B cell (primary cell): ENCODE measurements at regions not wholly inside any gene's neighbourhood (a gene's known extent, or its start where the extent isn't known, plus 50 kb on each side); places are given as distances from the start of the nearest gene placed in this dataset.

Source experiments
- ATAC-seq: fragments of 200-7000 bp; cut with Tn5 transposase; one replicate; pipeline ENCODE4 v1.10.0; 2021; ENCODE audit warnings: low read depth, mild to moderate bottlenecking, moderate number of reproducible peaks, moderate library complexity
- CTCF ChIA-PET: fragments of 350-600 bp; sonication (Branson Sonifier 250); formaldehyde crosslinking; loops from one replicate; lab custom pipeline; 2021; ENCODE audit warnings: antibody characterized with exemption, inconsistent platforms; lab: Charles Lee
- POLR2A ChIA-PET: fragments of 350-600 bp; sonication (Branson Sonifier 250); formaldehyde crosslinking; loops from one replicate; lab custom pipeline; 2021; ENCODE audit warnings: antibody characterized with exemption; lab: Charles Lee
- DNase-seq: peaks from one replicate; pipeline ENCODE4 v3.0.0; 2013
- H2AFZ ChIP-seq: 2 replicates; pipeline ENCODE4 v1.6.1; 2012; ENCODE audit warnings: mild to moderate bottlenecking, low read depth, low read length; ENCODE audit not compliant: insufficient read depth, poor library complexity, severe bottlenecking
- H3K27ac ChIP-seq, 2 donors: 1 replicate in 1 of 2; 2 replicates in 1 of 2; pipeline ENCODE4 v1.5.1; 2012 to 2013; ENCODE audit warnings: low read length in 2 of 2, mild to moderate bottlenecking in 2 of 2, moderate library complexity in 1 of 2
- H3K27me3 ChIP-seq, 4 experiments: fragments of 200-600 bp in 1 of 4; sonication (generic) in 1 of 4; replicated peaks in 1 of 4; 1 replicate in 2 of 4; 2 replicates in 2 of 4; pipeline versions ENCODE4 v1.6.1 to v1.7.0; 2013 to 2016; ENCODE audit warnings: low read length in 3 of 4, mild to moderate bottlenecking in 2 of 4, mixed read lengths in 1 of 4, moderate library complexity in 1 of 4; ENCODE audit not compliant: insufficient read depth in 4 of 4, control insufficient read depth in 3 of 4; ENCODE audit errors: control extremely low read depth in 1 of 4
- H3K36me3 ChIP-seq, 2 experiments: replicated peaks in 1 of 2; 1 replicate in 1 of 2; 2 replicates in 1 of 2; pipeline versions ENCODE4 v1.6.1 to v1.7.1; 2013; ENCODE audit warnings: low read length in 1 of 2; ENCODE audit not compliant: insufficient read depth in 2 of 2, control insufficient read depth in 1 of 2; ENCODE audit errors: control extremely low read depth in 1 of 2, extremely low read depth in 1 of 2
- H3K4me1 ChIP-seq, 2 donors: fragments of 200-600 bp in 1 of 2; sonication (generic) in 1 of 2; 1 replicate in 1 of 2; 2 replicates in 1 of 2; pipeline versions ENCODE4 v1.5.1 to v1.6.1; 2013 to 2017; ENCODE audit warnings: low read length in 2 of 2; ENCODE audit not compliant: control insufficient read depth in 2 of 2, insufficient read depth in 2 of 2
- H3K4me2 ChIP-seq: replicated peaks from 2 replicates; pipeline ENCODE3; 2012; ENCODE audit warnings: mild to moderate bottlenecking, low read depth, low read length; ENCODE audit not compliant: poor library complexity, severe bottlenecking
- H3K4me3 ChIP-seq, 5 experiments: fragments of 200-600 bp in 1 of 5; sonication (generic) in 1 of 5; 1 replicate in 3 of 5; 2 replicates in 2 of 5; pipeline versions ENCODE4 v1.5.1 to v1.7.0; 2011 to 2016; ENCODE audit warnings: low read length in 4 of 5, mild to moderate bottlenecking in 4 of 5, low read depth in 2 of 5, control low read depth in 1 of 5, moderate library complexity in 1 of 5; ENCODE audit not compliant: insufficient read depth in 1 of 5; ENCODE audit errors: control extremely low read depth in 1 of 5, extremely low read depth in 1 of 5
- H3K79me2 ChIP-seq: fragments of 200-600 bp; sonication (generic); one replicate; pipeline ENCODE4 v1.6.0; 2016; ENCODE audit warnings: low read length; ENCODE audit not compliant: control insufficient read depth, insufficient read depth
- H3K9ac ChIP-seq: fragments of 200-600 bp; sonication (generic); 2 replicates; pipeline ENCODE4 v1.6.1; 2017; ENCODE audit warnings: mild to moderate bottlenecking, low read length, moderate library complexity
- H3K9me3 ChIP-seq, 3 donors: one replicate each; pipeline versions ENCODE4 v1.6.1 to v1.7.1; 2013; ENCODE audit warnings: low read length in 2 of 3; ENCODE audit not compliant: control insufficient read depth in 2 of 3, insufficient read depth in 1 of 3; ENCODE audit errors: control extremely low read depth in 1 of 3
- H4K20me1 ChIP-seq: 2 replicates; pipeline ENCODE4 v1.6.0; 2012; ENCODE audit warnings: mild to moderate bottlenecking, low read length; ENCODE audit not compliant: insufficient read depth, control insufficient read depth, poor library complexity, severe bottlenecking
- H3K27ac Mint-ChIP-seq: one replicate; pipeline ENCODE4 v1.8.0; 2021; ENCODE audit warnings: mixed read lengths
- H3K27me3 Mint-ChIP-seq: one replicate; pipeline ENCODE4 v1.8.0; 2021; ENCODE audit warnings: mixed read lengths
- H3K4me1 Mint-ChIP-seq: one replicate; pipeline ENCODE4 v1.8.0; 2021; ENCODE audit warnings: mixed read lengths
- H3K4me3 Mint-ChIP-seq: one replicate; pipeline ENCODE4 v1.8.0; 2021; ENCODE audit warnings: mixed read lengths
- H3K9me3 Mint-ChIP-seq: one replicate; pipeline ENCODE4 v1.8.0; 2022; ENCODE audit warnings: mixed read lengths; ENCODE audit not compliant: insufficient read depth
- CTCF ChIP-seq: fragments of 200-600 bp; IDR thresholded peaks from one replicate; pipeline ENCODE4 v1.8.0; 2022; ENCODE audit warnings: antibody characterized with exemption, mild to moderate bottlenecking
- EZH2 ChIP-seq: IDR thresholded peaks from 2 replicates; pipeline ENCODE4 v1.6.1; 2012; ENCODE audit warnings: borderline replicate concordance, low read depth, mild to moderate bottlenecking, moderate library complexity, low read length; ENCODE audit not compliant: insufficient read depth, poor library complexity, severe bottlenecking
- WGBS: methylation state at CpG from one replicate; pipeline ENCODE4 v1.1.5; 2013; ENCODE audit warnings: missing lambda C conversion rate; ENCODE audit not compliant: insufficient coverage; 5-methylcytosine and 5-hydroxymethylcytosine counted together
- intact Hi-C: fragments of 100-400 bp; cut with micrococcal nuclease; formaldehyde crosslinking; loops from one replicate; pipeline ENCODE4 v1.10.0; 2022

DNA sequence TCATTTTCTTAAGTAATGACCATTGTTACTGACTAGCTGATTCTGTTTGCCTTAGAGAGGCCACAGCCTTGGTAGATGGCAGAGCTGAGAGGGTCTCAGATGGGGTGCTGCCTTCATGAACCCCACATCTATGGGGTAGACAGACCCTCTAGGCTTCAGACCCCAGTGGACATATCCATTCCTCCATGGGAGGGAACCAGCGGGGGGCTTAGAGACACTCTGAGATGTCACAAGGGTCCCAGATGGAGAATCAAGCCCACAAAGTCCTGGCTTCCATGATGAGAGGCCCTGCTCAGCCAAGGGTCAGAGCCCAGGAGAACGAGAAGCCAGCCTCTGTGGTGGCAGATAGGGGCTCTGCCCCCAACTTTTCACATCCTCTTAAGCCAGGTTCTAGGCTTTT lies 408.6 kb downstream of the TCERG1L start:
- no peak overlapping the region for H3K9ac ChIP-seq
- H4K20me1 ChIP-seq, result no peaks in the 10 kb centered on the region
- H3K36me3 ChIP-seq, result no peaks in the 10 kb centered on the region
- intact Hi-C loops, result no loop called here
- no peak overlapping the region for H3K27ac ChIP-seq
- no peak overlapping the region for H3K4me2 ChIP-seq
- Mint-ChIP-seq H3K27ac (no peak overlapping the region), H3K9me3 (peaks cover 2% of the 10 kb centered on the region), H3K4me3 (no peak overlapping the region), H3K4me1 (no peaks in the 10 kb centered on the region), H3K27me3 (no peaks in the 10 kb centered on the region)
- H3K4me3 ChIP-seq, result no peak overlapping the region
- H3K27me3 ChIP-seq, result no peaks in the 10 kb centered on the region
- POLR2A ChIA-PET, result no interaction called here
- no peak overlapping the region for H2AFZ ChIP-seq
- no peaks in the 10 kb centered on the region for H3K4me1 ChIP-seq
- DNase-seq (no peak), ATAC-seq (no peak)
- no peaks in the 10 kb centered on the region for H3K79me2 ChIP-seq
- TF ChIP-seq CTCF, result no peak
- TF ChIP-seq EZH2, result no peak
- CTCF ChIA-PET, result no interaction called here
- WGBS, result 80% methylated on average over 2 of the region's 2 CpGs
- peaks cover 0 to 44% (median 0%) of the 10 kb centered on the region in 3 donors for H3K9me3 ChIP-seq

- Histone ChIP-seq H3K27me3 (no peaks in the 10 kb centered on the region), H3K9ac (no peak overlapping the region), H3K27ac (no peak overlapping the region), H3K79me2 (no peaks in the 10 kb centered on the region), H3K9me3 (peaks cover 0 to 36% (median 1%) of the 10 kb centered on the region in 3 donors), H3K4me2 (no peak overlapping the region), H3K4me1 (no peaks in the 10 kb centered on the region), H3K36me3 (no peaks in the 10 kb centered on the region), H3K4me3 (no peak overlapping the region), H2AFZ (no peak overlapping the region), H4K20me1 (no peaks in the 10 kb centered on the region)
- ATAC-seq (no peak), DNase-seq (no peak)
- intact Hi-C loops, result no loop called here
- H3K9me3 Mint-ChIP-seq, result no peaks in the 10 kb centered on the region
- no peaks in the 10 kb centered on the region for H3K27me3 Mint-ChIP-seq
- WGBS, result 92% methylated on average over 8 of the region's 8 CpGs
- H3K27ac Mint-ChIP-seq, result no peak overlapping the region
- H3K4me3 Mint-ChIP-seq, result no peak overlapping the region
- POLR2A ChIA-PET, result no interaction called here
- no peaks in the 10 kb centered on the region for H3K4me1 Mint-ChIP-seq
- TF ChIP-seq CTCF, result no peak
- TF ChIP-seq EZH2, result no peak
- CTCF ChIA-PET, result no interaction called here
Measured at GRCh38 chr10:130904676-130905075, 406.8 kb downstream of the TCERG1L start.
